NCI-H774 (cell line): ENCODE measurements at regions not wholly inside any gene's neighbourhood (a gene's known extent, or its start where the extent isn't known, plus 50 kb on each side); places are given as distances from the start of the nearest gene placed in this dataset.
"Not testable (repeated sequence)": the region's sequence is repeated elsewhere in the genome, so short reads cannot be mapped to it uniquely, and the experiment has no call there.

Source experiments
- DNase-seq: peaks from one replicate; lab custom pipeline; 2025; lab: John Stamatoyannopoulos, UW

GRCh38 chr3:88677298-88677697 lies 430.1 kb upstream of the EPHA3 start:
- DNase-seq = no peak

GRCh38 chr3:88678747-88679146 lies 428.7 kb upstream of the EPHA3 start:
- DNase-seq = no peak

GRCh38 chr3:88690287-88690686 lies 417.1 kb upstream of the EPHA3 start:
- no peak for DNase-seq

GRCh38 chr3:88691081-88691480 lies 416.3 kb upstream of the EPHA3 start:
- no peak for DNase-seq

GRCh38 chr3:88703501-88704059 lies 403.8 kb upstream of the EPHA3 start:
- no peak for DNase-seq

GRCh38 chr3:88704338-88704737 lies 403.1 kb upstream of the EPHA3 start:
- no peak for DNase-seq

- no peak for DNase-seq
These were observed 399.6 kb upstream of the EPHA3 start for GRCh38 chr3:88707837-88708236.

- DNase-seq = no peak
These were observed 394.9 kb upstream of the EPHA3 start for GRCh38 chr3:88712552-88712951.

- no peak for DNase-seq
These were observed 394.2 kb upstream of the EPHA3 start for GRCh38 chr3:88713233-88713691.

GRCh38 chr3:88725440-88726165 lies 381.8 kb upstream of the EPHA3 start:
- DNase-seq = no peak

- DNase-seq = no peak
These were observed 375.2 kb upstream of the EPHA3 start for GRCh38 chr3:88732186-88732585.

- DNase-seq = no peak
These were observed 365.3 kb upstream of the EPHA3 start for GRCh38 chr3:88742106-88742505.

- no peak for DNase-seq
These were observed 364.5 kb upstream of the EPHA3 start for GRCh38 chr3:88742674-88743507.

GRCh38 chr3:88744896-88745295 lies 362.5 kb upstream of the EPHA3 start:
- no peak for DNase-seq

GRCh38 chr3:88747145-88747544 lies 360.3 kb upstream of the EPHA3 start:
- not testable (repeated sequence) for DNase-seq

GRCh38 chr3:88758676-88759075 lies 348.7 kb upstream of the EPHA3 start:
- DNase-seq = no peak

GRCh38 chr3:88767746-88768145 lies 339.7 kb upstream of the EPHA3 start:
- DNase-seq = no peak

- no peak for DNase-seq
These were observed 333.7 kb upstream of the EPHA3 start for GRCh38 chr3:88773766-88774165.

- DNase-seq = no peak
These were observed 332.3 kb upstream of the EPHA3 start for GRCh38 chr3:88775026-88775690.

GRCh38 chr3:88779482-88779881 lies 327.9 kb upstream of the EPHA3 start:
- DNase-seq = no peak

- no peak for DNase-seq
These were observed 322.5 kb upstream of the EPHA3 start for GRCh38 chr3:88784925-88785324.

- DNase-seq = no peak
These were observed 321.6 kb upstream of the EPHA3 start for GRCh38 chr3:88785841-88786240.
